T-helper 17 cell (primary cell): ENCODE measurements at regions not wholly inside any gene's neighbourhood (a gene's known extent, or its start where the extent isn't known, plus 50 kb on each side); places are given as distances from the start of the nearest gene placed in this dataset.
"Not testable (repeated sequence)": the region's sequence is repeated elsewhere in the genome, so short reads cannot be mapped to it uniquely, and the experiment has no call there.

Experiments used
- ATAC-seq: fragments of 150-1000 bp; cut with Tn5 transposase; 2 replicates; pipeline ENCODE4 v1.10.0; 2021; ENCODE audit warnings: mild to moderate bottlenecking, moderate library complexity
- DNase-seq, 3 donors: peaks; one replicate each; pipeline versions ENCODE4 v3.0.0 to v3.0.0-alpha.2; 2020 to 2021
- H3K9me3 ChIP-seq: one replicate; pipeline ENCODE4 v1.7.0; 2013; ENCODE audit warnings: low read length, mild to moderate bottlenecking; ENCODE audit not compliant: control insufficient read depth, poor library complexity, severe bottlenecking
- H3K27ac Mint-ChIP-seq: one replicate; pipeline ENCODE4 v1.8.0; 2022; ENCODE audit warnings: mild to moderate bottlenecking, moderate library complexity, mixed read lengths
- H3K27me3 Mint-ChIP-seq: one replicate; pipeline ENCODE4 v1.8.0; 2022; ENCODE audit warnings: mixed read lengths
- H3K36me3 Mint-ChIP-seq: one replicate; pipeline ENCODE4 v1.8.0; 2022; ENCODE audit warnings: low read depth, mixed read lengths
- H3K4me1 Mint-ChIP-seq: one replicate; pipeline ENCODE4 v1.8.0; 2022; ENCODE audit warnings: mild to moderate bottlenecking, mixed read lengths
- H3K4me3 Mint-ChIP-seq: one replicate; pipeline ENCODE4 v1.8.0; 2022; ENCODE audit warnings: mild to moderate bottlenecking, moderate library complexity, mixed read lengths

DNA sequence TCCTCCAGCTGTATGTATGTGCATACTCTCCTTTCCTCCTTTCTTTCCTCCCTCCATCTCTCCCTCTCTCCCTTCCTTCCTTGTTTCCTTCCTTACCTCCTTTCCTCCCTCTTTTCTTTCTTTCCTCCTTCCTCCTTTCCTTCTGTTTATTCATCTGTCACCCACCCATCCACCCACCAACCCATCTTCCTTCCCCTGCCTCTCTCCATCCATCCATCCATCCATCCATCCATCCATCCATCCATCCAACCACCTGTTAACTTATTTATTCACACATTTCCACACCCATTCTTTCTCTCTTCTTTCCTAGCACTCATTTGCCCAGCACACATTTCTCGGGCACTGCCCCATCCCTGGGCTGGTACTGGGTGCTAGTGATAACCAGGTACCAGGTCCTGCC, 443.9 kb downstream of the MIAT start:
- H3K27ac Mint-ChIP-seq = no peak overlapping the region
- H3K9me3 ChIP-seq = no peaks in the 10 kb centered on the region
- peaks cover 3% of the 10 kb centered on the region for H3K4me1 Mint-ChIP-seq
- DNase-seq (no peak), ATAC-seq (no peak)
- peaks cover 5% of the 10 kb centered on the region for H3K36me3 Mint-ChIP-seq
- H3K4me3 Mint-ChIP-seq = no peak overlapping the region
- H3K27me3 Mint-ChIP-seq = peaks cover 35% of the 10 kb centered on the region

GRCh38 chr22:27104449-27104848, 447.1 kb downstream of the MIAT start:
- peaks cover 3% of the 10 kb centered on the region for H3K36me3 Mint-ChIP-seq
- H3K4me1 Mint-ChIP-seq = peaks cover 3% of the 10 kb centered on the region
- H3K9me3 ChIP-seq = no peaks in the 10 kb centered on the region
- H3K27me3 Mint-ChIP-seq = peaks cover 30% of the 10 kb centered on the region
- no peak for DNase-seq
- no peak overlapping the region for H3K27ac Mint-ChIP-seq
- ATAC-seq = no peak
- no peak overlapping the region for H3K4me3 Mint-ChIP-seq

- Mint-ChIP-seq H3K27ac (no peak overlapping the region), H3K4me1 (peaks cover 1% of the 10 kb centered on the region), H3K36me3 (peaks cover 2% of the 10 kb centered on the region), H3K4me3 (no peak overlapping the region), H3K27me3 (peaks cover 21% of the 10 kb centered on the region)
- H3K9me3 ChIP-seq = no peaks in the 10 kb centered on the region
- no peak for DNase-seq
- ATAC-seq = no peak
Measured at GRCh38 chr22:27105142-27106025, 448.0 kb downstream of the MIAT start.

DNA sequence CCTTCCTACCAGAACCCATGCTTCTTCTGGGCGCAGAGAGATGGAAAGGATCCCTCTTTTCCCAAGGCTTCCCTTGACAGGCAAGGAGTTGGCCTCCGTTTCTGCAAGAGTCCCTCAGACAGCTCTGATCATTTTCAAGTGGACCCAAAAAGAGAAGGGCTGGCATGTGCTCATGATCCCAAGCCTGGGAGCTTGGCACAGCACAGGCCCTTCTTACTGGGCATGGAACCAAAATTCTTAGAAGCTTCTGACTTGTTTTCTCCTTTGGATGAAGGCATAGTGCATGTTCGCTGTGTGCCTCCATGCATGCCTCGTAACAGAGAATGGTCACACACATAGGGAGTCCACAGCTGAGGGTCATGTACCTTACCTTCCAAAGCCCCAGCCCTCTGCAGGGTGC, 449.6 kb downstream of the MIAT start:
- Mint-ChIP-seq H3K36me3 (peaks cover 2% of the 10 kb centered on the region), H3K27ac (no peak overlapping the region), H3K27me3 (peaks cover 8% of the 10 kb centered on the region), H3K4me1 (no peaks in the 10 kb centered on the region), H3K4me3 (no peak overlapping the region)
- ATAC-seq (no peak), DNase-seq (no peak)
- H3K9me3 ChIP-seq = no peaks in the 10 kb centered on the region

DNA sequence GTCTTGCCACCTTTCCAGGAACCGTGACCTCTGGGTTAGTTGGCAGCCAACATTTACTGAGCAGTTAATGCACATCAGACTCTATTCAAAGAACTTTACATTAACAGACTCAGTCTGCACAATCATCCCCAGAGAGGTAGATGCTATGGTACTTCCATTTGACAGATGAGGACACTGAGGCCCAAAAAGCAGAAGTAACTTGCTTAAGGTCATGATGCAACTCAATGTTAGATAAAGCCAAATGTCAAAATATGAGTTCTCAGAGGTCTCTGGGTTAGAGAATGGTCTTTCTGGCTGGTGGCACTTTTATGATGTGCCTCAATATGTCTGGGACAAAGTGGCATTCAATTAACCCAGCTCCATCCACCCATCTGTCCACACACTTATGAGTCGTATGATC, 450.0 kb downstream of the MIAT start:
- peaks cover 2% of the 10 kb centered on the region for H3K36me3 Mint-ChIP-seq
- no peaks in the 10 kb centered on the region for H3K4me1 Mint-ChIP-seq
- no peak for DNase-seq
- H3K4me3 Mint-ChIP-seq = no peak overlapping the region
- no peak for ATAC-seq
- peaks cover 6% of the 10 kb centered on the region for H3K27me3 Mint-ChIP-seq
- H3K27ac Mint-ChIP-seq = no peak overlapping the region
- H3K9me3 ChIP-seq = no peaks in the 10 kb centered on the region

- DNase-seq (no peak), ATAC-seq (no peak)
- peaks cover 2% of the 10 kb centered on the region for H3K27me3 Mint-ChIP-seq
- no peak overlapping the region for H3K27ac Mint-ChIP-seq
- peaks cover 2% of the 10 kb centered on the region for H3K36me3 Mint-ChIP-seq
- H3K4me1 Mint-ChIP-seq = no peaks in the 10 kb centered on the region
- H3K4me3 Mint-ChIP-seq = no peak overlapping the region
- no peaks in the 10 kb centered on the region for H3K9me3 ChIP-seq
Measured at GRCh38 chr22:27107824-27108223, 450.4 kb downstream of the MIAT start.

- Mint-ChIP-seq H3K4me1 (no peaks in the 10 kb centered on the region), H3K27me3 (peaks cover 5% of the 10 kb centered on the region), H3K27ac (no peak overlapping the region), H3K4me3 (no peak overlapping the region), H3K36me3 (peaks cover 2% of the 10 kb centered on the region)
- H3K9me3 ChIP-seq = no peaks in the 10 kb centered on the region
- no peak for DNase-seq
- ATAC-seq = no peak
Measured at GRCh38 chr22:27108425-27109114, 451.2 kb downstream of the MIAT start.

- not testable (repeated sequence) for H3K4me3 Mint-ChIP-seq, H3K27ac Mint-ChIP-seq, ATAC-seq, DNase-seq, H3K4me1 Mint-ChIP-seq, H3K27me3 Mint-ChIP-seq, H3K9me3 ChIP-seq, H3K36me3 Mint-ChIP-seq
Measured at GRCh38 chr22:27109406-27109805, 452.0 kb downstream of the MIAT start.

DNA sequence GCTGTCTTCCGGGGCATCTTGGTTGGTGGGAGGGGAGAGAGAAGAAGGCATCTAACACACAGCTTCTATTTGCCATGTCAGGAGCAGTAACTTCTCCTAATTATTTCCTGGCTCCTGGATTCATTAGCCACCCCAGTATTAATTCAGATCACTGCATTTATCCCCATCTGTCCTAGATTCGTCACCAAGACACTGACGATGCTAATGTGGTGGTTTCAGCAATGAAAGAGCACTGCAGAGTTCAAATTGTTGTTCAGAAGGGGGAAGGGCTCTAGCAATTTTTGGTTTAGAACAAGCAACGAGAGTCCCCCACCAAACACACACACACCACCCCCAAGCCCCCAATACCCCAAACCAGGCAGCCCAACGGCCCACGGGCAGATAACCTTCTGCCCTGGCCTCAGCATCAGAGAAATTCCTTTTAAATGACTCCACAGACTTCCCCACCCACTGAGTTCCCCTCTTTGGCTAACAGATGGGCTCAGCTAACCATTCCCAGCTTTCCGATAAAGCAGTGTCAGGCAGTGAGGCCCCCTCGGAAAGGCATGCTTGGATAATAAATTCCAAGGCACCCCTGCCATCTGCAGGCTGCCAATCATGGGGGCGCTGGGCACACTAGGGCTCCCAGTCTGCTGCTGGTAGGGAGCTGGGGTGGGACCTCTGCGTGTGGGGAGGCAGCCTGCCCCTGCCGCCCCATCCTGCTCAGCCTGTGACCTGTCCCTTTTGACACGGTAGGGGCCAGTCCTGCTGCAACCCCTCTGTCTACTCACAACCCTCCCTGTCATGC, 453.5 kb downstream of the MIAT start:
- no peak for DNase-seq
- no peaks in the 10 kb centered on the region for H3K9me3 ChIP-seq
- Mint-ChIP-seq H3K4me3 (no peak overlapping the region), H3K27me3 (peaks cover 5% of the 10 kb centered on the region), H3K4me1 (no peaks in the 10 kb centered on the region), H3K27ac (no peak overlapping the region), H3K36me3 (no peaks in the 10 kb centered on the region)
- no peak for ATAC-seq

GRCh38 chr22:27111796-27112672, 454.6 kb downstream of the MIAT start:
- H3K4me1 Mint-ChIP-seq = no peaks in the 10 kb centered on the region
- DNase-seq = no peak

DNA sequence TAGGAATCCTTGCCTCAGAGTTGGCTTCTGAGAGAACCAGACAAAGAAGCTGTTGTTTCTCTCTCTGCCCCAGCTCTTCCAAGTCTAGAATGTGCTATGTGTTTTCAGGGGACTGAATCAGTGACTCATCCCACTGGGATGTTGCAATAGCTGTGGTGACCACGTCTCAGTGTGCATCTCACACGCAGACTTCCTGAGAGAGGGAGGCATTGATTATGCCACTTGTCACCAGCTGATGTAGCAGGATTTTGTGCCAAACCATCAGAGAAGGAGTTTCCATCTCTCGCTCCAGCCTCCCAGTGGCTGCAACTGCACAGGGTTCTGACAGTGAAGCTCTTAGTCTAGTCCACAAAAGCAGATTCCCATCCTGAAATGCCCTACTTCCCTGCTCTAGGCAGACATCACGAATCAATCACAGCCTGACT, 455.8 kb downstream of the MIAT start:
- no peaks in the 10 kb centered on the region for H3K36me3 Mint-ChIP-seq
- ATAC-seq (no peak), DNase-seq (no peak)
- H3K27me3 Mint-ChIP-seq = peaks cover 5% of the 10 kb centered on the region
- no peaks in the 10 kb centered on the region for H3K9me3 ChIP-seq
- H3K4me1 Mint-ChIP-seq = no peaks in the 10 kb centered on the region
- H3K27ac Mint-ChIP-seq = no peak overlapping the region
- no peak overlapping the region for H3K4me3 Mint-ChIP-seq

More at GRCh38 chr22:27111796-27112672, 454.6 kb downstream of the MIAT start:
- no peak for ATAC-seq
- H3K27me3 Mint-ChIP-seq = peaks cover 5% of the 10 kb centered on the region
- H3K4me3 Mint-ChIP-seq = no peak overlapping the region
- no peaks in the 10 kb centered on the region for H3K9me3 ChIP-seq
- H3K36me3 Mint-ChIP-seq = no peaks in the 10 kb centered on the region
- no peak overlapping the region for H3K27ac Mint-ChIP-seq

DNA sequence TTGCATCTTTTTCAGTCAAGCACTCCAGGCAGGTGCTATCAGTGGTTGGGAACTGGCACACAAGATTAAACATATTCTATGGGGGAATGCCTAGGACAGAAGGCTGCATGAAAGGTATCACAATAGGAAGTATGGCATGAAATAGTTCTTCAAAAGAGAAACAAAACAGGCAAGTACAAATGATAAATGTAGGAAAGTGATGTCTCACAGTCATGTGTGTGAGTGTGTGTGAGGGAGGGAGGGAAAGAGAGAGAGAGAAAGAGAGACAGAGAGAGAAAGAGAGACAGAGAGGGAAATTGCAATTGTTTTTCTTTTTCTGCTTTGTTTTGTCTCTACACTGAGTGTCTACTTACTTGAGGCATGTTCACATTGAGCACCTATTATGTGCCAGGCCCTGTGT, 456.3 kb downstream of the MIAT start:
- H3K27ac Mint-ChIP-seq = no peak overlapping the region
- no peaks in the 10 kb centered on the region for H3K4me1 Mint-ChIP-seq
- H3K9me3 ChIP-seq = no peaks in the 10 kb centered on the region
- H3K27me3 Mint-ChIP-seq = peaks cover 5% of the 10 kb centered on the region
- no peak for DNase-seq
- no peak overlapping the region for H3K4me3 Mint-ChIP-seq
- ATAC-seq = no peak
- H3K36me3 Mint-ChIP-seq = no peaks in the 10 kb centered on the region
